Mesothelial cell of epicardium (in vitro differentiated cells): ENCODE measurements at regions not wholly inside any gene's neighbourhood (a gene's known extent, or its start where the extent isn't known, plus 50 kb on each side); places are given as distances from the start of the nearest gene placed in this dataset.
"Not testable (repeated sequence)": the region's sequence is repeated elsewhere in the genome, so short reads cannot be mapped to it uniquely, and the experiment has no call there.

Experiments
- DNase-seq, 2 experiments: peaks; one replicate each; pipeline ENCODE4 v3.0.0; 2021; ENCODE audit warnings: low spot score in 2 of 2; ENCODE audit not compliant: unreplicated experiment in 2 of 2
- H3K27ac Mint-ChIP-seq: 2 replicates; pipeline ENCODE4 v1.8.0; 2021; ENCODE audit warnings: mixed read lengths
- H3K27me3 Mint-ChIP-seq: 2 replicates; pipeline ENCODE4 v1.8.0; 2021; ENCODE audit warnings: low read depth, mixed read lengths
- H3K36me3 Mint-ChIP-seq: 2 replicates; pipeline ENCODE4 v1.8.0; 2021; ENCODE audit warnings: mixed read lengths
- H3K4me1 Mint-ChIP-seq: 2 replicates; pipeline ENCODE4 v1.8.0; 2021; ENCODE audit warnings: mixed read lengths
- H3K4me3 Mint-ChIP-seq: 2 replicates; pipeline ENCODE4 v1.8.0; 2021; ENCODE audit warnings: mild to moderate bottlenecking, moderate library complexity, mixed read lengths
- H3K9me3 Mint-ChIP-seq: 2 replicates; pipeline ENCODE4 v1.8.0; 2021; ENCODE audit warnings: mixed read lengths
- CTCF ChIP-seq: fragments of 200-600 bp; sonication (generic); IDR thresholded peaks from one replicate; pipeline ENCODE4 v1.5.0; 2021; ENCODE audit warnings: antibody characterized with exemption; ENCODE audit not compliant: unreplicated experiment

- no peaks in the 10 kb centered on the region for H3K9me3 Mint-ChIP-seq
- H3K27ac Mint-ChIP-seq, result no peak overlapping the region
- no peak for TF ChIP-seq CTCF
- H3K4me3 Mint-ChIP-seq, result no peak overlapping the region
- H3K27me3 Mint-ChIP-seq, result no peaks in the 10 kb centered on the region
- H3K4me1 Mint-ChIP-seq, result no peaks in the 10 kb centered on the region
- DNase-seq, result no peak
- H3K36me3 Mint-ChIP-seq, result no peaks in the 10 kb centered on the region
Observed at GRCh38 chr20:22058746-22059145, 353.3 kb downstream of the PAX1 start.

- Mint-ChIP-seq H3K27me3 (no peaks in the 10 kb centered on the region), H3K4me3 (no peak overlapping the region), H3K36me3 (no peaks in the 10 kb centered on the region), H3K9me3 (no peaks in the 10 kb centered on the region), H3K27ac (no peak overlapping the region), H3K4me1 (no peaks in the 10 kb centered on the region)
- no peak for DNase-seq
- no peak for TF ChIP-seq CTCF
Observed at GRCh38 chr20:22055981-22056380, 350.5 kb downstream of the PAX1 start.

- H3K27me3 Mint-ChIP-seq, result no peaks in the 10 kb centered on the region
- no peak overlapping the region for H3K4me3 Mint-ChIP-seq
- no peak overlapping the region for H3K27ac Mint-ChIP-seq
- TF ChIP-seq CTCF, result no peak
- no peaks in the 10 kb centered on the region for H3K36me3 Mint-ChIP-seq
- no peaks in the 10 kb centered on the region for H3K9me3 Mint-ChIP-seq
- DNase-seq, result no peak
- H3K4me1 Mint-ChIP-seq, result no peaks in the 10 kb centered on the region
Observed at GRCh38 chr20:22052025-22052650, 346.7 kb downstream of the PAX1 start.

GRCh38 chr20:22045956-22046507 lies 340.6 kb downstream of the PAX1 start:
- H3K4me1 Mint-ChIP-seq, H3K27ac Mint-ChIP-seq, H3K27me3 Mint-ChIP-seq, H3K36me3 Mint-ChIP-seq, H3K4me3 Mint-ChIP-seq, DNase-seq: not testable (repeated sequence)
- H3K9me3 Mint-ChIP-seq, result peaks cover 12% of the 10 kb centered on the region

- TF ChIP-seq CTCF, result no peak
- no peak for DNase-seq
- H3K27me3 Mint-ChIP-seq, result no peaks in the 10 kb centered on the region
- no peaks in the 10 kb centered on the region for H3K36me3 Mint-ChIP-seq
- no peaks in the 10 kb centered on the region for H3K4me1 Mint-ChIP-seq
- H3K9me3 Mint-ChIP-seq, result peaks cover 12% of the 10 kb centered on the region
- H3K27ac Mint-ChIP-seq, result no peak overlapping the region
- no peak overlapping the region for H3K4me3 Mint-ChIP-seq
Observed at GRCh38 chr20:22027423-22027822, 322.0 kb downstream of the PAX1 start.

GRCh38 chr20:22020201-22020600 lies 314.7 kb downstream of the PAX1 start:
- Mint-ChIP-seq H3K27me3 (no peaks in the 10 kb centered on the region), H3K9me3 (peaks cover 4% of the 10 kb centered on the region), H3K36me3 (no peaks in the 10 kb centered on the region), H3K4me1 (no peaks in the 10 kb centered on the region), H3K4me3 (no peak overlapping the region), H3K27ac (no peak overlapping the region)
- DNase-seq, result no peak
- TF ChIP-seq CTCF, result no peak
